Esophagus squamous epithelium (tissue), 5 donors: ENCODE measurements at regions not wholly inside any gene's neighbourhood (a gene's known extent, or its start where the extent isn't known, plus 50 kb on each side); places are given as distances from the start of the nearest gene placed in this dataset.

ENCODE experiments used
- DNase-seq: peaks from one replicate; lab custom pipeline; 2025; lab: John Stamatoyannopoulos, UW
- H3K27ac ChIP-seq, 4 donors: fragments of 200-600 bp; sonication (generic); one replicate each; pipeline ENCODE4 v1.5.1; 2016 to 2019; ENCODE audit warnings: mild to moderate bottlenecking in 1 of 4
- H3K27me3 ChIP-seq, 4 donors: fragments of 200-600 bp; sonication (generic); 1 replicate in 3 of 4; 2 replicates in 1 of 4; pipeline versions ENCODE4 v1.5.1 to v1.6.0; 2017 to 2021; ENCODE audit warnings: antibody characterized with exemption in 1 of 4
- H3K36me3 ChIP-seq, 3 donors: fragments of 200-600 bp; sonication (generic); one replicate each; pipeline ENCODE4 v1.5.1; 2016 to 2019
- H3K4me1 ChIP-seq, 3 donors: fragments of 200-600 bp; sonication (generic); one replicate each; pipeline ENCODE4 v1.5.1; 2017 to 2019
- H3K4me3 ChIP-seq, 4 donors: fragments of 200-600 bp; sonication (generic); 1 replicate in 3 of 4; 2 replicates in 1 of 4; pipeline ENCODE4 v1.5.1; 2016 to 2019; ENCODE audit warnings: mild to moderate bottlenecking in 2 of 4, moderate library complexity in 1 of 4
- H3K9me3 ChIP-seq, 3 donors: fragments of 200-600 bp; sonication (generic); one replicate each; pipeline ENCODE4 v1.5.1; 2016 to 2019
- CTCF ChIP-seq, 6 experiments: fragments of 450-650 bp in 4 of 6; fragments of 200-600 bp in 2 of 6; sonication (generic) in 2 of 6; IDR thresholded peaks; one replicate each; pipeline ENCODE4 v1.5.1; 2016 to 2019; ENCODE audit warnings: antibody characterized with exemption in 6 of 6, mild to moderate bottlenecking in 4 of 6, moderate library complexity in 4 of 6
- POLR2A ChIP-seq, 4 donors: fragments of 450-650 bp; IDR thresholded peaks; one replicate each; pipeline ENCODE4 v1.6.1; 2017; ENCODE audit warnings: antibody characterized with exemption in 4 of 4, mild to moderate bottlenecking in 4 of 4, moderate library complexity in 3 of 4
- WGBS, 2 donors: methylation state at CpG; one replicate each; pipeline ENCODE4 v1.1.5; 2018; 5-methylcytosine and 5-hydroxymethylcytosine counted together
- intact Hi-C: fragments of 100-400 bp; cut with DNase I; formaldehyde crosslinking; loops from one replicate; pipeline ENCODE4 v1.15.0; 2022
- donor health status: DM: yes; HTN: yes; CAD: no.

- TF ChIP-seq CTCF (IDR thresholded peaks at IDR 0.05) (no peak), POLR2A (IDR thresholded peaks at IDR 0.05) (no peak)
- WGBS, 2 donors = 44 to 51% methylated on average over 3 of the region's 3 CpGs
- no peak for DNase-seq
- Histone ChIP-seq H3K9me3 (peaks cover 0 to 6% (median 0%) of the 10 kb centered on the region in 3 donors), H3K27me3 (no peaks in the 10 kb centered on the region), H3K4me1 (no peaks in the 10 kb centered on the region), H3K27ac (no peak overlapping the region), H3K36me3 (no peaks in the 10 kb centered on the region), H3K4me3 (no peak overlapping the region)
- intact Hi-C loops = no loop called here
Measured at GRCh38 chr16:62586128-62586862, 550.1 kb upstream of the CDH8 start.

- H3K27me3 ChIP-seq = no peaks in the 10 kb centered on the region
- H3K9me3 ChIP-seq = peaks cover 0 to 6% (median 0%) of the 10 kb centered on the region in 3 donors
- no peak for DNase-seq
- TF ChIP-seq POLR2A (IDR thresholded peaks at IDR 0.05) (no peak), CTCF (IDR thresholded peaks at IDR 0.05) (no peak)
- no peaks in the 10 kb centered on the region for H3K4me1 ChIP-seq
- no peak overlapping the region for H3K4me3 ChIP-seq
- intact Hi-C loops = no loop called here
- 38 to 50% methylated on average over 2 of the region's 2 CpGs for WGBS, 2 donors
- no peaks in the 10 kb centered on the region for H3K36me3 ChIP-seq
- no peak overlapping the region for H3K27ac ChIP-seq
Measured at GRCh38 chr16:62585041-62585545, 548.9 kb upstream of the CDH8 start.

- 70 to 74% methylated on average over 2 of the region's 2 CpGs for WGBS, 2 donors
- peaks cover 0 to 6% (median 0%) of the 10 kb centered on the region in 3 donors for H3K9me3 ChIP-seq
- no peaks in the 10 kb centered on the region for H3K27me3 ChIP-seq
- TF ChIP-seq CTCF (IDR thresholded peaks at IDR 0.05) (no peak), POLR2A (IDR thresholded peaks at IDR 0.05) (no peak)
- intact Hi-C loops = no loop called here
- no peak overlapping the region for H3K27ac ChIP-seq
- H3K4me1 ChIP-seq = no peaks in the 10 kb centered on the region
- no peaks in the 10 kb centered on the region for H3K36me3 ChIP-seq
- no peak overlapping the region for H3K4me3 ChIP-seq
- DNase-seq = no peak
Measured at GRCh38 chr16:62583414-62583813, 547.2 kb upstream of the CDH8 start.

- 41 to 85% methylated on average over 1 of the region's 1 CpG for WGBS, 2 donors
- intact Hi-C loops = no loop called here
- Histone ChIP-seq H3K27me3 (no peaks in the 10 kb centered on the region), H3K9me3 (no peaks in the 10 kb centered on the region), H3K27ac (no peak overlapping the region), H3K4me1 (no peaks in the 10 kb centered on the region), H3K36me3 (no peaks in the 10 kb centered on the region), H3K4me3 (no peak overlapping the region)
- TF ChIP-seq CTCF (IDR thresholded peaks at IDR 0.05) (no peak), POLR2A (IDR thresholded peaks at IDR 0.05) (no peak)
- no peak for DNase-seq
Measured at GRCh38 chr16:62573466-62573865, 537.2 kb upstream of the CDH8 start.

- Histone ChIP-seq H3K36me3 (no peaks in the 10 kb centered on the region), H3K9me3 (no peaks in the 10 kb centered on the region), H3K27me3 (no peaks in the 10 kb centered on the region), H3K4me1 (no peaks in the 10 kb centered on the region), H3K27ac (no peak overlapping the region), H3K4me3 (no peak overlapping the region)
- TF ChIP-seq POLR2A (IDR thresholded peaks at IDR 0.05) = no peak
- TF ChIP-seq CTCF (IDR thresholded peaks at IDR 0.05) = no peak
- no peak for DNase-seq
- WGBS, 2 donors = 59 to 67% methylated on average over 2 of the region's 2 CpGs
- intact Hi-C loops = no loop called here
Measured at GRCh38 chr16:62568926-62569325, 532.7 kb upstream of the CDH8 start.
